HG03378 (cell line): ENCODE measurements at regions not wholly inside any gene's neighbourhood (a gene's known extent, or its start where the extent isn't known, plus 50 kb on each side); places are given as distances from the start of the nearest gene placed in this dataset.

Experiments used
- ATAC-seq: cut with Tn5 transposase; IDR thresholded peaks from one replicate; pipeline ENCODE4 v1.9.1; 2021; ENCODE audit warnings: mild to moderate bottlenecking, moderate library complexity; ENCODE audit not compliant: unreplicated experiment

- ATAC-seq = no peak
Measured at GRCh38 chr1:221638595-221638994, 103.3 kb downstream of the DUSP10 start.

- ATAC-seq = no peak
Measured at GRCh38 chr1:221641811-221642210, 100.1 kb downstream of the DUSP10 start.

GRCh38 chr1:221643404-221644144 is 98.3 kb downstream of the DUSP10 start:
- peak; percentile 70 for ATAC-seq

- ATAC-seq = no peak
Measured at GRCh38 chr1:221644145-221644448, 97.8 kb downstream of the DUSP10 start.

- no peak for ATAC-seq
Measured at GRCh38 chr1:221644663-221645258, 97.1 kb downstream of the DUSP10 start.

- no peak for ATAC-seq
Measured at GRCh38 chr1:221648201-221648600, 93.7 kb downstream of the DUSP10 start.
